PC-9 (cell line): ENCODE measurements at regions not wholly inside any gene's neighbourhood (a gene's known extent, or its start where the extent isn't known, plus 50 kb on each side); places are given as distances from the start of the nearest gene placed in this dataset.
"Not testable (repeated sequence)": the region's sequence is repeated elsewhere in the genome, so short reads cannot be mapped to it uniquely, and the experiment has no call there.

Source experiments
- CTCF ChIP-seq: fragments of 200-600 bp; sonication (generic); conservative IDR thresholded peaks from 2 replicates; pipeline ENCODE4 v1.6.1; 2017; ENCODE audit warnings: mixed run types, antibody characterized with exemption, mild to moderate bottlenecking, moderate library complexity
- EZH2 ChIP-seq: fragments of 200-600 bp; sonication (generic); IDR thresholded peaks from 2 replicates; pipeline ENCODE4 v1.8.0; 2017; ENCODE audit warnings: antibody characterized with exemption, low read depth

GRCh38 chr2:242070726-242071125 lies 201.2 kb downstream of the RTP5 start:
- TF ChIP-seq CTCF, EZH2: not testable (repeated sequence)
